GM21390 (cell line): ENCODE measurements at regions not wholly inside any gene's neighbourhood (a gene's known extent, or its start where the extent isn't known, plus 50 kb on each side); places are given as distances from the start of the nearest gene placed in this dataset.
"Not testable (repeated sequence)": the region's sequence is repeated elsewhere in the genome, so short reads cannot be mapped to it uniquely, and the experiment has no call there.

ENCODE experiments used
- ATAC-seq: cut with Tn5 transposase; IDR thresholded peaks from one replicate; pipeline ENCODE4 v1.9.1; 2021; ENCODE audit not compliant: unreplicated experiment

DNA sequence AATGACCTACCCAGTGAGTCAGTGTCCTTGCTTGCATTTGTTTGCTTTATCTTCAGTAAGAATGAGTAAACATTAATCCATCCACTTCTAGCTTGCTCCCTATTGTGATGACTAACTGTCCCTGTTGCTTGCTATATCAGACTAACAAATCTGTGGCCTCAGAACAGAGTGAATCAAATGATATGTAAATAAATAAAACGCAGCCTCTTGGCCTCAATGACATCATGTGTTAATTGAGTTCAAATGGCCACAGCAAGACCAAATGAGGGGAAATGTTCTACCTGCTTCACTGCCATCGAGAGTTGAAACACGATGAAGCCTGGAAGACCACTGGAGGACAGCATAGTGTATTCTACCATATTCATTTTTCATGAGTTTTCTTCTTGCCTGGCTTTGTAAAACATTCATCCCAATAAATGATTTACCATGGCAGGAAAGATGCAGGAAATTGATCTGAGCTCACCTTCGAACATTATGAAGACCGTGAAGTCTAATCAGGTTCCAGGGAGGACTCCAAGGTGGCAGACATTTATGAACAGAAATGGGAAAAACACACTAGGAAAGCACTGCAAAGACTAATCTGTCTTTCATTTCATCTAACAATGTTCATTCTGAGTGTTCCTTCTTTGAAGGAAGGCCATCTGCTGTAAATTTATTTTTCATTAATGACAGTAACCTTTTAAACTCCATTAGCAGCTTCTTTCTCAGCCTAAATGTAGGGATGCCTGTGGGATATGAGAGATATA, 1144.5 kb downstream of the TUSC7 start:
- ATAC-seq = no peak

DNA sequence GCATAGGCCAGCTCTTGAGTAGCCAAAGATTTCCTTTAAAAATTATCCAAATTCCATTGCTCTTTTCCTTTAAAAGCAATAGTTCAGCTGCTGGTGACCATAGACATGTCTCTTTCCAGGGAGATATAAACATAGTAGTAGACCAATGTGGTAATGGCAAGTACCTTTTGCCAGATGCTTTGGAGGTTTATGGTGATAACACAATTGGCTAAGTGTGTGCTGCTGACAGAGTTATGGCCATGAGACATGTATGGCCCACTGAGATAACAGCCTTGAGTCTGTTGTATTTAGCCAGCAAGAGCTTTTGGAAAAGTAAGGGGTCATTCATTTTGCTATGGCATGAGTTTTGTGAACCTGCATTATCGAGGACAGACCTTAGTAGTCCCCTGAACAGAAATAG, 1146.8 kb downstream of the TUSC7 start:
- no peak for ATAC-seq

GRCh38 chr3:117863146-117863545, 1153.6 kb downstream of the TUSC7 start:
- no peak for ATAC-seq

GRCh38 chr3:117865338-117865737, 1155.8 kb downstream of the TUSC7 start:
- no peak for ATAC-seq

DNA sequence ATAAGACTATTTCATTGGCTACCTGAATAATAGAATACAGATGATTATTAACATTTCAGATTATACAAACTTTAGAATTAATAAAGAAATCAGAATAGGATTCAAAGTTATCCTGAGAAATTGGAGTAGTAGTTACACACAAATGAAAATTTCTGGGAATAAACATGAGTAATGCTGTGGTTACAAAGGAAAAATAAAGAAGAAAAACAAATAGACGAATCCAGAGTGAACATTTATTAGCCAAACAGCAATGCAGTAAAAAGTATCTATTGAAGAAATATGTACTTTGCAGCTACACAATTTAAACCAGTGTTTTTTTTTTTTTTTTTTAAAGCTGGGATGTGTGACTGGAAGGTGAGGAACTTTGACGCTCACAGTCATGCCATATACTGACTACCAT, 1159.2 kb downstream of the TUSC7 start:
- ATAC-seq = no peak

- no peak for ATAC-seq
These were observed 1162.4 kb downstream of the TUSC7 start for GRCh38 chr3:117871934-117872333.

DNA sequence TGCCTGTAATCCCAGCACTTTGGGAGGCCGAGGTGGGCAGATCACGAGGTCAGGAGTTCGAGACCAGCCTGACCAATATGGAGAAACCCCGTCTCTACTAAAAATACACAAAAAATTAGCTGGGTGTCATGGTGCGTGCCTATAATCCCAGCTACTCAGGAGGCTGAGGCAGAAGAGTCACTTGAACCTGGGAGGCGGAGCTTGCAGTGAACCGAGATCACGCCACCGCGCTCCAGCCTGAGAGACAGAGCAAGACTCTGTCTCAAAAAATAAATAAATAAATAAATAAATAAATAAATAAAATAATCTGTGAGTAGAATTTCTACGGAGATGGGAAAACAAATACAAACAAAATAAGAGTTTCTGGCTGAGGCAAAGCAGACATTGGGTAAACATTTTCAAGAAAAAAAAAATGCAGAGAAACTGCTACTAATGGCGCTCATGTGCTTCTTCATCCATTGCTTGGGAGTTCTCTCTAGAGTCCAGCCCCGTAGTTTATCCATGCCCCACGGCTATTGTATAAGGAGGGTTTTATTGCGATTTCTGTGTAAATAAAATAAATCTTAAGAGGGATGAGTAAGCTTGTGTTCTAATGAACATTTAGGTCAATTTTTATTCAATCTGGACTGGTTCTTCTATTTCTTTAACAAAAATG, 1161.9 kb downstream of the IGSF11 start:
- not testable (repeated sequence) for ATAC-seq

GRCh38 chr3:117873249-117873600, 1161.4 kb downstream of the IGSF11 start:
- no peak for ATAC-seq

DNA sequence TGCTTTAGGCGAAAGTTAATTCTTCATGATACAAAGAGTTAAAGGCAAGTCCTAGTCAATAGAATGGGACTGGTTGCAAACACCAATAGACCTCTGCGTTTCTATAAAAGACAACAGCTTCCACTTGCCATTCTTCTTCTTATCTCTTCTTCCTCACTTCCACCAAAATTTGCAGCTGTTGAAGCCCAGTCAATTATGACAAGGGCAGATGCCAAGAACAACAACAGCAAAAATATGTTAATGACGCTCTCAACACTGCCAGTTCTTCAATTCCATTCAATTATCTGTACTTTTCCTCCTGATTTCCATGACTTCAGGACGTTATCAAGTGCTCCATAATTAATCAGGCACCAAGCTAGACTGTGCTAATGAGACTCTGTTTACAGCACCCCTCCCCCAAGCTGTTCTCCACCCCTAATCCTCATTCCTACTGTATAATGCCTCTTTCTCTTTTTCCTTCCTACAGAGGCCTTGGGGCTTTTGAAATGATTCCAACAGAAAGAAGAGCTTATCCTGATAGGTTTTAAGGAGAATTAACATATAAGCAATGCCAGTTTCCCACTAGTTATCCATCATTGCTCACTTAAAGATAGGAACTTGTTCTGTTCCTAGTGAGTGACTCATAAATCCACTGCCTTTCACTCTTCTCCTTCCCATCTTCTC, 1160.5 kb downstream of the IGSF11 start:
- no peak for ATAC-seq

GRCh38 chr3:117874904-117875874, 1159.5 kb downstream of the IGSF11 start:
- no peak for ATAC-seq

GRCh38 chr3:117875887-117876286, 1158.8 kb downstream of the IGSF11 start:
- ATAC-seq = no peak

DNA sequence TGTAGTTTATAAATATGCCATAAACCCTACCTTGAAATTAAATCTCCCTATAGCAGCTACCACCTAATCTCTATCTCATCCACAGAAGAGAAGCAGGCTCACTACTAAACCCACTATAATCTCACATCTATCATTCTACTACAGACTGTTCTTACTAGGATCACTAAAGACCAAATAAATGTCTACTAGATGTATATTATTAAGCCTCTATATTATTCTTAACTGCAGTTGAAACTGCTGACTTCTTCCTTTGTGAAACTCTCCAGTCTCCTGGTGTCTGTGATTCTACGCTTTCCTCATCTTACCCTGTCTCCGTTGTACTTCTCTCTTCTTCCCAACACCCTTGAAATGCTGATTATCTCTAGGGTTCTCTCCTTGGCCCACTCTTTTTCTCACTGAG, 1154.0 kb downstream of the IGSF11 start:
- ATAC-seq = no peak

DNA sequence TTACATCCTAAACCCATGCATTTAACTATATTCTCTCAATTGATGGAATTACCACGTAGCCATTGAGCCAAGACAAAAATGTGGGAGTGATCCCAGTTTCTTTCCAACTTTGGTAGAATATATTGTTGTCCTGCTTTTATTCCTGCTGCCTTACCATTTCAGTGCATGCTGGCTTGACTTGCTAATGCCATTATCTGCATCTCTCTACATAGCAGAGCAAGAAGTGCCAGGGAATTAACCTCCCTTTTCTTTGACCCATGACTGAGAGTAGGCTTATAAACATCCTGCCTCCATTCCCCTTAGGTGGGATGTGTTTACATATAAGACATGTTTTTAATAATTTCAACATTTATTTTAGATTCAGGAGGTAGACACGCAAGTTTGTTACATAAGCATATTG, 1153.4 kb downstream of the IGSF11 start:
- ATAC-seq = no peak

DNA sequence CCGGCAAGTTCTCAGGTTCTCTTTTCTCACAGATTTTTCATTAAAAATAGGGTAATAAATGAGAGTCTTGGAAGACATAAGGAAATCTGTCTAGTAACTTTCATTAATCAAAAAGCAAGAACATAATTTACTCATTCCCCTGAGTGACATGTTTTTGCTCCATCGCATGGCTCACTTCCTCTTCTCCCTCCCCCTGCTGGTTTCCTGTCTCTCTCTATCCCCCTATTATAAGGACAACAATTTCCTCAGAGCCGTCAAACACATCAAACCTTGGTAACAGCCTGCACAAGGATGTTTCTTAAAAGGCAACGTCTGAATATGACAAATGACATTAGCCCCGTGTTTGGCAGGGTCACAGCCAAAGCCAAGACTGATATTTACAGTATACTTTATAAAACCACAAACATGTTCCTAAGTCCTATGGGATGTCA, 1149.6 kb downstream of the IGSF11 start:
- ATAC-seq = no peak

DNA sequence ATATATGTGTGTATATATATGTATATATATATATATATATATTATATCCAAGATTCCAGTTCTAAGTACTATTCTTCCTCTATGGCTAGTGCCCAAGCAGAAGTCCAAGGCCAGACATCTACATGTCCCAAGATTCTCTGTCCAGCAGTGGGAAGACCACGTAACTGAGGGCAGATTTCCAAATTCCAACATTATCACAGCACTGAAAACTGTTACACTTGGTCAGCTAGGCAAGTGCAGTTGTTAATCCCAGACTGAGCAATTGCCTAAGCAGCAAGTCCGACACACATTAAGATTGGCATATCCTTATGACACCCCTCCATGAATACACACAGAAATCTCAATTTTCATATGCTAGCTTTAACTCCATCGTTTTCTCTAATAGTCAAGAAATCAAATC, 1148.5 kb downstream of the IGSF11 start:
- no peak for ATAC-seq

DNA sequence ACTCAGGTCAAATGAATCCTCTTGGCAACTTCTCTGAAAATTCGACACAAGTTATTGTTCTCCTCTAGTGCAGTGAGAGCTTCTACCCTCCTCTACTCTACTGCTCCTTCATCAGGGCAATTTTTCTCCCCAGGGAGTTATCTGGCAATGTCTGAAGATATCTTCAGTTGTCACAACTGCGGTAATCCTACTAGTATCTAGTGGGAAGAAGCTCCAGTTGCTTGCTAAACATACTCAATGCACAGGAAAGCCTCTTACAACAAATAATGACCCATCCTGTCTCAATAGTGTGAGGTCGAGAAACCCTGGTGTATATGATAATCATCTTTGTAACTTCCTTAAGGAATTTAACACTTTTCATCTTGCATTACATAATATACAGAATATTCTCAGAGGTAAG, 1147.6 kb downstream of the IGSF11 start:
- no peak for ATAC-seq

GRCh38 chr3:117887901-117888300, 1146.7 kb downstream of the IGSF11 start:
- ATAC-seq = no peak

DNA sequence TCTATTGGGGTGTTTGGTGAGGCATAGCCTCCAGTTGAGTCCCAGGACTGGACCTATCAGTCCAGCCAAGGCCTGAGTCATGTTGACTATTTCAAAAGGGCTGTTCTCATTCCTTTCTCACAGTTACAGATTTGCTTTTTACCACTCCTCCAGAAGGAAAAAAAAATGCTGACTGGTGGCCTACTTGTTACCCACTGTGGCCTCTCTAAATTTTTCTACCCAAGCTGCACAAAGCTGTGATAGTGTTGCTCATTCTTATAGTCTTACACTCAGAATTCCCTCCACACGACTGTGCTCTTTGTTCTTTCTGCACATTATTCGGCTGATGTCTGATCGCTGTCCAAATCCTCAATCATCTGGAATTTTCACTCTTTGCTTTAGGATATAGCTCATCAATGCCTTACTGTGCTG, 1142.2 kb downstream of the IGSF11 start:
- no peak for ATAC-seq

DNA sequence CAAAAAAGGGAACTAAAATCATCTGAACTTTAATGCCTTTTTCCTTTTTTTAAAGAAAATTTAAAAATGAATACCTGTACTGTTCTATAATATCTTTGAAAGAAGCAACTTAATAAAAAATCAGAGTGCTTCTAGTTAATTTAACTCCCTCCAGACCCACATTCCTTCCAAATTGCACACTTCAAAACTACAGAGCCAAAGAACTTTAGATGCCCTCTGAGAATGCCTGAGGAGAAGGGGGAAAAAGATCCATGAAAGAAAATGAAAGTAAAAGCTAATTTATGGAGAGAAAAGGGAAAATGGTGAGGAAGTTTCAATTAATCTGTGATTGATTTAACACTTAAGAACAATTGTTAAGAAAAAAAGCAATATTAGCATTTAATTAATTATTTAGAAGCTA, 1141.6 kb downstream of the IGSF11 start:
- ATAC-seq = no peak

GRCh38 chr3:117893638-117894037, 1141.0 kb downstream of the IGSF11 start:
- no peak for ATAC-seq
